ENCODE measurements at regions not wholly inside any gene's neighbourhood (a gene's known extent, or its start where the extent isn't known, plus 50 kb on each side); places are given as distances from the start of the nearest gene placed in this dataset.

DNA sequence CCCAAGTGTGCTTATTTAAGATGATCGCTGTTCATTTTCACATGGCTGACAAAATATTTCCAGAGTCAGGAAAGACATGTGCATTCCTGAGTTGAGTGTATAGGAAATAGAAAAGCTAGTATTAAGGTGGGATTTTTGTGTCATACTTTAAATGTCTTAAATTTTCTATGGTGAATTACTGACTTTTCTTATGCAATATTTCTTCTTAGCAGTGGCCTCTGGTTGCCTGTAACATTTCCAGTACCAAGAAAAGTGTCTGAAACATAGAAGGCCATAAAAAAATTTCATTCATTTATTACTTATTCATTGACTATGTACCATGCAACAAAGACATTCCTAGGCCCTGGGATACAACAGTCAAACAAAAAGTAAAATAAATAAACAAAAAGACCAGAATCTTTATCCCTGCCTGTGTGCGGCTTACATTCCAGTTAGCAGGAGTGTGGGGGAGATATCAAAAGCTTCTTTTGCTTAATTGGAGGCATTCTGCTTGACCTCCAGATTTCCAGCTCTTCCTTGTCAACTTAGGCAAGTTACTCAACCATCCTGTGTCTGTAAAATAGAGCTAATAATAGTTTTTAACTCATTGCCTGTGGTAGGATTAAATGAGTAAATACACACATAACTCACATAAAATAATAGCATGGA, 216.3 kb upstream of the FLRT2 start:
- H3K36me3 Mint-ChIP-seq, result no peaks in the 10 kb centered on the region
- TF ChIP-seq, protein P1, sequence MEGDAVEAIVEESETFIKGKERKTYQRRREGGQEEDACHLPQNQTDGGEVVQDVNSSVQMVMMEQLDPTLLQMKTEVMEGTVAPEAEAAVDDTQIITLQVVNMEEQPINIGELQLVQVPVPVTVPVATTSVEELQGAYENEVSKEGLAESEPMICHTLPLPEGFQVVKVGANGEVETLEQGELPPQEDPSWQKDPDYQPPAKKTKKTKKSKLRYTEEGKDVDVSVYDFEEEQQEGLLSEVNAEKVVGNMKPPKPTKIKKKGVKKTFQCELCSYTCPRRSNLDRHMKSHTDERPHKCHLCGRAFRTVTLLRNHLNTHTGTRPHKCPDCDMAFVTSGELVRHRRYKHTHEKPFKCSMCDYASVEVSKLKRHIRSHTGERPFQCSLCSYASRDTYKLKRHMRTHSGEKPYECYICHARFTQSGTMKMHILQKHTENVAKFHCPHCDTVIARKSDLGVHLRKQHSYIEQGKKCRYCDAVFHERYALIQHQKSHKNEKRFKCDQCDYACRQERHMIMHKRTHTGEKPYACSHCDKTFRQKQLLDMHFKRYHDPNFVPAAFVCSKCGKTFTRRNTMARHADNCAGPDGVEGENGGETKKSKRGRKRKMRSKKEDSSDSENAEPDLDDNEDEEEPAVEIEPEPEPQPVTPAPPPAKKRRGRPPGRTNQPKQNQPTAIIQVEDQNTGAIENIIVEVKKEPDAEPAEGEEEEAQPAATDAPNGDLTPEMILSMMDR (IDR thresholded peaks at IDR 0.05), result no peak
- H3K4me2 ChIP-seq (replicated peaks; ENCODE audit: extremely low read depth, low read length, poor library complexity, severe bottlenecking), result no peak overlapping the region

DNA sequence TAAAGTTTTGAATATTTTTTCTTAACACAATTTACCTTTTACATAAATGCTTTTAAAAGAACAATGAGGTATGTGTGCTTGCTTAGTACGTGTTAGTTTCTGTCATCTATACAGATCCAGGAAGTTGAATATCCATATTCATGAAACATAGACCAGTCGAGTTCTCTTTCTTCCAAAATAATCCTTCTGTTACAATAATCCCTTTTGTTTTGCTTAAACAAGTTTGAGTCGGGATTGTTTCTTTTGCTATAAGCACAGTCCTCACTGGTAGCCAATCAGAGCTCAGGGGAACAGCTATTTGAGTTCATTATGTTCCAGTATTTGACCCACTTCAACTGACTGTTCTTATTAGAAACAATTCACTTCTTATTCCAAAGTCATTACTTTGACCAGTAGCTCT, 214.7 kb upstream of the FLRT2 start:
- no peak overlapping the region for H3K9ac ChIP-seq (ENCODE audit: insufficient read depth, low read length, poor library complexity, severe bottlenecking)
- Mint-ChIP-seq H3K27me3 (ENCODE audit: low read depth in 3 of 3) (peaks cover 0 to 2% (median 0%) of the 10 kb centered on the region in 3 donors), H3K36me3 (no peaks in the 10 kb centered on the region), H3K9me3 (peaks cover 0 to 5% (median 0%) of the 10 kb centered on the region in 7 donors), H3K4me1 (peaks cover 6% of the 10 kb centered on the region), H3K27ac (no peak overlapping the region), H3K4me3 (no peak overlapping the region)
- no peaks in the 10 kb centered on the region for H3K27me3 ChIP-seq (ENCODE audit: control insufficient read depth in 2 of 2, insufficient read depth in 2 of 2, low read length in 2 of 2)
- TF ChIP-seq, protein P1 (IDR thresholded peaks at IDR 0.05), result no peak
- no peak overlapping the region for H3K4me2 ChIP-seq (replicated peaks; ENCODE audit: extremely low read depth, low read length, poor library complexity, severe bottlenecking)
- no peak for DNase-seq
- no peaks in the 10 kb centered on the region for H3K9me3 ChIP-seq (replicated peaks in 1 of 2; ENCODE audit: control insufficient read depth in 1 of 2, insufficient read depth in 1 of 2, low read length in 2 of 2)
- intact Hi-C loops (cut with micrococcal nuclease), result no loop called here
- no peaks in the 10 kb centered on the region for H3K36me3 ChIP-seq (replicated peaks in 1 of 2; ENCODE audit: control insufficient read depth in 1 of 2, insufficient read depth in 2 of 2, low read length in 2 of 2)
- H3K4me1 ChIP-seq (ENCODE audit: control insufficient read depth in 1 of 2, insufficient read depth in 2 of 2, low read length in 2 of 2), result peaks cover 0 to 3% of the 10 kb centered on the region in 2 donors
- H2AFZ ChIP-seq (ENCODE audit: insufficient read depth, low read depth, low read length, poor library complexity, severe bottlenecking), result no peak overlapping the region
- H4K20me1 ChIP-seq (ENCODE audit: insufficient read depth, low read length), result no peaks in the 10 kb centered on the region
- H3K4me3 ChIP-seq (replicated peaks in 1 of 3; ENCODE audit: low read depth in 2 of 3, low read length in 3 of 3), result no peak overlapping the region
- no peak overlapping the region for H3K27ac ChIP-seq (ENCODE audit: low read depth in 1 of 2, low read length in 2 of 2)
- whole genome bisulfite sequencing (ENCODE audit: insufficient coverage), result no CpG with 5 or more reads among the region's 3 CpGs
- no peaks in the 10 kb centered on the region for H3K79me2 ChIP-seq (ENCODE audit: insufficient read depth, low read length)

More for the DNA sequence above, 216.3 kb upstream of the FLRT2 start:
- Mint-ChIP-seq H3K27ac (no peak overlapping the region), H3K9me3 (peaks cover 0 to 1% (median 0%) of the 10 kb centered on the region in 7 donors), H3K27me3 (ENCODE audit: low read depth in 3 of 3) (peaks cover 0 to 2% (median 0%) of the 10 kb centered on the region in 3 donors), H3K4me3 (no peak overlapping the region), H3K4me1 (peaks cover 10% of the 10 kb centered on the region)
- intact Hi-C loops (cut with micrococcal nuclease), result no loop called here
- Histone ChIP-seq H3K36me3 (replicated peaks in 1 of 2; ENCODE audit: control insufficient read depth in 1 of 2, insufficient read depth in 2 of 2, low read length in 2 of 2) (no peaks in the 10 kb centered on the region), H3K9ac (ENCODE audit: insufficient read depth, low read length, poor library complexity, severe bottlenecking) (no peak overlapping the region), H3K27me3 (ENCODE audit: control insufficient read depth in 2 of 2, insufficient read depth in 2 of 2, low read length in 2 of 2) (no peaks in the 10 kb centered on the region), H3K4me1 (ENCODE audit: control insufficient read depth in 1 of 2, insufficient read depth in 2 of 2, low read length in 2 of 2) (peaks cover 0 to 3% of the 10 kb centered on the region in 2 donors), H3K79me2 (ENCODE audit: insufficient read depth, low read length) (no peaks in the 10 kb centered on the region), H2AFZ (ENCODE audit: insufficient read depth, low read depth, low read length, poor library complexity, severe bottlenecking) (no peak overlapping the region), H4K20me1 (ENCODE audit: insufficient read depth, low read length) (no peaks in the 10 kb centered on the region), H3K9me3 (replicated peaks in 1 of 2; ENCODE audit: control insufficient read depth in 1 of 2, insufficient read depth in 1 of 2, low read length in 2 of 2) (no peaks in the 10 kb centered on the region), H3K27ac (ENCODE audit: low read depth in 1 of 2, low read length in 2 of 2) (no peak overlapping the region), H3K4me3 (replicated peaks in 1 of 3; ENCODE audit: low read depth in 2 of 3, low read length in 3 of 3) (no peak overlapping the region)
- DNase-seq, result no peak
- 100% methylated on average over 1 of the region's 2 CpGs for WGBS (ENCODE audit: insufficient coverage)

All from CD14-positive monocyte (primary cell).